ENCODE measurements at regions not wholly inside any gene's neighbourhood (a gene's known extent, or its start where the extent isn't known, plus 50 kb on each side); places are given as distances from the start of the nearest gene placed in this dataset.
"Not testable (repeated sequence)": the region's sequence is repeated elsewhere in the genome, so short reads cannot be mapped to it uniquely, and the experiment has no call there.

DNA sequence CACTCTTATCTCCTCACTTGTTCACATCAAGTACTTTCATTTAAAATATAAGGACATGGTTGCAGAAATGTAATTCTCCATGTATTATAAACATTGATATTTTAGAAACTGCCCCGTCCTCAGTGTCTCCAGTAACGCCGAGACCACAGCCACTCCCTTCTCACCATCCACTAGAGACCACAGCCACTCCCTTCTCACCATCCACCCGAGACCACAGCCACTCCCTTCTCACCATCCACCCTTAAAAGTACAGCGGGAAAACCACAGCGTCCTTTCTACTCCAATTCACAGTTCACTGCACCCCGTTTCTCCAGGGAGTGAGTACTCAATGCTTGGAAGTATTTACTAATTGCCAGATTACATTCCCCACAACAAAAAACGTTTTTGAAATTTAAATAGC is 1452.2 kb upstream of the ACVR2A start:
- TF ChIP-seq, protein P1, sequence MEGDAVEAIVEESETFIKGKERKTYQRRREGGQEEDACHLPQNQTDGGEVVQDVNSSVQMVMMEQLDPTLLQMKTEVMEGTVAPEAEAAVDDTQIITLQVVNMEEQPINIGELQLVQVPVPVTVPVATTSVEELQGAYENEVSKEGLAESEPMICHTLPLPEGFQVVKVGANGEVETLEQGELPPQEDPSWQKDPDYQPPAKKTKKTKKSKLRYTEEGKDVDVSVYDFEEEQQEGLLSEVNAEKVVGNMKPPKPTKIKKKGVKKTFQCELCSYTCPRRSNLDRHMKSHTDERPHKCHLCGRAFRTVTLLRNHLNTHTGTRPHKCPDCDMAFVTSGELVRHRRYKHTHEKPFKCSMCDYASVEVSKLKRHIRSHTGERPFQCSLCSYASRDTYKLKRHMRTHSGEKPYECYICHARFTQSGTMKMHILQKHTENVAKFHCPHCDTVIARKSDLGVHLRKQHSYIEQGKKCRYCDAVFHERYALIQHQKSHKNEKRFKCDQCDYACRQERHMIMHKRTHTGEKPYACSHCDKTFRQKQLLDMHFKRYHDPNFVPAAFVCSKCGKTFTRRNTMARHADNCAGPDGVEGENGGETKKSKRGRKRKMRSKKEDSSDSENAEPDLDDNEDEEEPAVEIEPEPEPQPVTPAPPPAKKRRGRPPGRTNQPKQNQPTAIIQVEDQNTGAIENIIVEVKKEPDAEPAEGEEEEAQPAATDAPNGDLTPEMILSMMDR (conservative IDR thresholded peaks at IDR 0.05; ENCODE audit: low read depth, low read length), result no peak
- H3K4me3 ChIP-seq (ENCODE audit: low read depth, low read length), result no peak overlapping the region
- no peak for DNase-seq (ENCODE audit: low read depth)

DNA sequence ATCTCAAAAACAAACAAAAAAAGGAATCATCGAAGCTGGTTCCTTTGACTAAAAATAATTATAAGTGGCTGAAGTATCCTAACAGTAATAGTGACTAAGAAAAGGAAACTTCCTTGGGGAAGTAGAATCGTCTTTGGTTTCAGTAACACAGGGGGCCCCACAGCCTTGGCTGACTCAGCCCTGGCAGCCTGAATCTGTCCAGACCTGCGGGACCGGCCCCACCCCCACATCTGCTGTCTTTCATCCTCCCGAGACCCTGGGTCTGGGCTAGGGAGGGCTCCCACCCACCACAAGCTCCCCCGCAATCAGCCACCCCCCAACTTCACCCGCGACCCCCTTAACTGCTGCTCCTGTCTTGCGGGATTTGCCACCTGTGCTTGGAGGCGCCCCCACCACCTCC is 1452.6 kb upstream of the ACVR2A start:
- DNase-seq (ENCODE audit: low read depth), result no peak
- H3K4me3 ChIP-seq (ENCODE audit: low read depth, low read length), result no peak overlapping the region
- TF ChIP-seq, protein P1 (conservative IDR thresholded peaks at IDR 0.05; ENCODE audit: low read depth, low read length), result no peak

DNA sequence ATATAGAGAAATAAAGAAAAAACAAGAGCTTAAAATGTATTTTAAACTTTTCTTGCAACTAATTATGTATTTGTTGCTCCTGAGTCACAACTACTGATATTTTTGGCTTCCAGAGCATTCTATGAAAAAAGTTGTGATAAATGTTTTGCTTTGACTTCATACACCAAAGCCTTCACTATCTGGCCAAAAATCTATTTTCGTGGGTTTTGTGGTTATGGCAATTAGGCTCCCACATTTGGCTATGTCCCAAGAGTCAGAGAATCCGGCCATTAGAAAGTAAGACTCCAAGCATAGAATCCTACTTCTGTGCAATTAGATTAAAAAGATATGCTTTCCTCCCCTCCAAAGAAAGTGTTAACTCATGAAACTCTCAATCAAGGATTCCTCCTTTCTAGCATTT is 1456.1 kb upstream of the ACVR2A start:
- no peak overlapping the region for H3K4me3 ChIP-seq (ENCODE audit: low read depth, low read length)
- TF ChIP-seq, protein P1 (conservative IDR thresholded peaks at IDR 0.05; ENCODE audit: low read depth, low read length), result no peak
- DNase-seq (ENCODE audit: low read depth), result no peak

DNA sequence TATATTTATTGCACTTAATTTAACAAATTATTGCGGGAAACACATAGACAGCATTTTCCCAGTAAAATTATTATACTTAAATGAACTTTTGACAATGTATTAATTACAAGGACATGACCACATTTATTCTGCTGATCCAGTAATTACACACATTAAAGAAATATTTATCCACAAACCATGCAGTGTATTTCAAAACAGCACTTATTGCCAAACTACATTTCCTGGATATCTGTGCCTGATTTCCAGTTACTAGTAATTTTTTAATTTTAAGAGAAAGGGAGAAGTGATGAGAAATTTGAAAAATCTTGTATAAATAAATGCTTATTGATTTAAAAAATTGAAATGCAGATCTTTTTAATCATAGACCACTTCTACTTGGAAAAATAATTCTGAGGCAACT is 1458.7 kb upstream of the ACVR2A start:
- TF ChIP-seq, protein P1 (conservative IDR thresholded peaks at IDR 0.05; ENCODE audit: low read depth, low read length), result no peak
- DNase-seq (ENCODE audit: low read depth), result no peak
- no peak overlapping the region for H3K4me3 ChIP-seq (ENCODE audit: low read depth, low read length)

DNA sequence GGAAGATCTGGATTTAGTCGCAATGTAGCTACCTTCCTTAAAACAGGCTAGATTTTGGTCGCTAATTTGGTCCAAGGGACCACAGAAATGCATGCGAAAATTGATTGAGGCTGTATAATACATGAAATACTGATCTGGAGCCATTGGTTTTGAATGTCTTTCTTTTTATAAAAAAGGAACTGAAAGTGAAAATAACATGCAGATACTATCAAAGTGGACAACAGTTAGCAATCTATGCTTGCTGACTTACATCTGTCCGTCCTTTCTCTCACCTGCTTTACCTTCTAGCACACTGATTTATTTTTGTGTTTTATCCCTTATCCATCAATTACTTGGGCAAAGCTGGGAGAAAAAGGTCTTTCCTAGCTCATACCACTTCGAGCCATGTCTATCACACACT is 1459.8 kb upstream of the ACVR2A start:
- TF ChIP-seq, protein P1 (conservative IDR thresholded peaks at IDR 0.05; ENCODE audit: low read depth, low read length), result no peak
- H3K4me3 ChIP-seq (ENCODE audit: low read depth, low read length), result no peak overlapping the region
- no peak for DNase-seq (ENCODE audit: low read depth)

DNA sequence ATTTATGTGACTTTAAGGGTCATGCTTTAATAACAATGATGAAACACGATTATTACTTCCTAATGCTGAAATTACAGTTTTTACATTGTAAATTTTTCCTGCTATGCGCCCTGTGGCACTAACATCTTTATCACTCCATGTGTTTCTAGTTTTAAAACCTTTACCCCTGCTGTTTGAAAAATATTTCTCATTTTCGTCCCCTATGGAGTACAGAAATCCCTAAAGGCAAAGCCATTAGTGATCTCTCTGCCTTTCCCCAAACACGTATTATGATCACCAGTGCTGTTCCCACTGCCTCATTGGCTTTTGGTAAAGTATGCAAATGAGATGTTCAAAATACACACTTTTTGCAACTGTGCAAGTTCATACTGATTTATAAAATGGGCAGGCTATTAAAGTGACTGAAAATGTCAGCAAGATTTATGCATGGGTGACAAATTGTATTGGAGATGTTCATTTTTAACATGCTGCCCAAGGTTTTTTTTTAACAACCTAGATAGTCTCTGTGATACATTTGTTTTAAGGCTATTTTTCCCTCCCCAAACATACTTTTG is 1468.2 kb upstream of the ACVR2A start:
- TF ChIP-seq, protein P1 (conservative IDR thresholded peaks at IDR 0.05; ENCODE audit: low read depth, low read length), result no peak
- no peak for DNase-seq (ENCODE audit: low read depth)
- H3K4me3 ChIP-seq (ENCODE audit: low read depth, low read length), result no peak overlapping the region

DNA sequence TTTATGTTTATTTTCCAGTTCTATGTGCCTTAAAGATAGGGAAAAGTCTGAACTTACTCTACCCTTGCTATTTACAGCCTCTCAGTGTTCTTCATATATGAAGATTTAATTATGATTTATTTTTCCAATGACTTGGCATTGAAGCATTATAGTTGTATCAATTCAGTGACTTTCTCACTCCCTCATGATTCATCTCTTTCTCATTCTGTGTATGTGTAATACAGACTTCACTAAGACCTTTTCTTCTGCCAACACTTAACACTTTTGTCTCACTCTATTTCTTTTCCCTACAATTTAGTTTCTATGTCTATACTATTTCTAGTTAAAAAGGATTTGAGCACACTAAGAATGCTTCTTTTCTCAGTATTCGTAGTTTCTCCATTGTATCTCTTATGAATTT is 1470.3 kb upstream of the ACVR2A start:
- no peak for DNase-seq (ENCODE audit: low read depth)
- TF ChIP-seq, protein P1 (conservative IDR thresholded peaks at IDR 0.05; ENCODE audit: low read depth, low read length), result no peak
- H3K4me3 ChIP-seq (ENCODE audit: low read depth, low read length), result no peak overlapping the region

DNA sequence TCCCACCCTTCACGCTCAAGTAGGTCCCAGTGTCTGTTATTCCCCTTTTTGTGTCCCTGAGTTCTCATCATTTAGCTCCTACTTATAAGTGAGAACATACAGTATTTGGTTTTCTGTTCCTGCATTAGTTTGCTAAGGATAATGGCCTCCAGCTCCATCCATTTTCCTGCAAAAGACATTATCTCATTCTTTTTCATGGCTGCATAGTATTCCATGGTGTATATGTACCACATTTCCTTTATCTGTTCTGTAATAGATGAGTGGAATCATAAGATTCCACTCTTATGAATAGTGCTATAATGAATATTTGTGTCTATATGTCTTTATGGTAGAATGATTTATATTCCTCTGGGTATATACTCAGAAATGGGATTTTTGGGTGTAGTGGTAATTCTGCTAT is 1473.5 kb upstream of the ACVR2A start:
- H3K4me3 ChIP-seq (ENCODE audit: low read depth, low read length); DNase-seq (ENCODE audit: low read depth): not testable (repeated sequence)
